ENCODE measurements at regions not wholly inside any gene's neighbourhood (a gene's known extent, or its start where the extent isn't known, plus 50 kb on each side); places are given as distances from the start of the nearest gene placed in this dataset.

GRCh38 chr2:111626865-111627163, 257.2 kb downstream of the ANAPC1 start:
- Histone ChIP-seq H3K4me1 (ENCODE audit: control insufficient read depth, extremely low read depth, insufficient read depth, low read length) (no peaks in the 10 kb centered on the region), H3K27ac (ENCODE audit: insufficient read depth, low read depth, low read length) (no peak overlapping the region), H3K36me3 (ENCODE audit: control insufficient read depth in 2 of 2, extremely low read depth in 1 of 2, insufficient read depth in 2 of 2, low read length in 2 of 2) (no peaks in the 10 kb centered on the region), H3K4me3 (replicated peaks in 1 of 3; ENCODE audit: insufficient read depth in 1 of 3, low read depth in 1 of 3, low read length in 3 of 3) (no peak overlapping the region), H2AFZ (ENCODE audit: low read depth, low read length) (no peak overlapping the region), H3K27me3 (ENCODE audit: control insufficient read depth in 2 of 2, insufficient read depth in 2 of 2, low read length in 2 of 2) (peaks cover 4 to 10% of the 10 kb centered on the region in 2 experiments), H4K20me1 (replicated peaks; ENCODE audit: control insufficient read depth, extremely low read depth, insufficient read depth, low read length) (no peaks in the 10 kb centered on the region), H3K9me3 (replicated peaks; ENCODE audit: control insufficient read depth, insufficient read depth, low read length) (no peaks in the 10 kb centered on the region), H3K9ac (replicated peaks; ENCODE audit: extremely low read depth, insufficient read depth, low read length) (no peak overlapping the region), H3K79me2 (ENCODE audit: control insufficient read depth, insufficient read depth, low read length) (no peaks in the 10 kb centered on the region), H3K4me2 (ENCODE audit: insufficient read depth, low read length) (no peak overlapping the region), H3K9me1 (replicated peaks; ENCODE audit: control insufficient read depth, extremely low read depth, insufficient read depth, low read length) (no peaks in the 10 kb centered on the region)
- dilution Hi-C loops (cut with MboI; ENCODE audit: extremely low pct_ligation_motif_present, low sequenced_read_pairs), result no loop called here
- intact Hi-C loops (cut with micrococcal nuclease), result no loop called here
- ChIA-PET POLR2A (no interaction called here), CTCF (no interaction called here)
- no peak for DNase-seq (ENCODE audit: low read depth, low spot score)
- FAIRE-seq, result no peak
- TF ChIP-seq EZH2 (IDR thresholded peaks at IDR 0.05; ENCODE audit: borderline replicate concordance, low read depth, low read length, severe bottlenecking), result no peak
- TF ChIP-seq, protein P1, sequence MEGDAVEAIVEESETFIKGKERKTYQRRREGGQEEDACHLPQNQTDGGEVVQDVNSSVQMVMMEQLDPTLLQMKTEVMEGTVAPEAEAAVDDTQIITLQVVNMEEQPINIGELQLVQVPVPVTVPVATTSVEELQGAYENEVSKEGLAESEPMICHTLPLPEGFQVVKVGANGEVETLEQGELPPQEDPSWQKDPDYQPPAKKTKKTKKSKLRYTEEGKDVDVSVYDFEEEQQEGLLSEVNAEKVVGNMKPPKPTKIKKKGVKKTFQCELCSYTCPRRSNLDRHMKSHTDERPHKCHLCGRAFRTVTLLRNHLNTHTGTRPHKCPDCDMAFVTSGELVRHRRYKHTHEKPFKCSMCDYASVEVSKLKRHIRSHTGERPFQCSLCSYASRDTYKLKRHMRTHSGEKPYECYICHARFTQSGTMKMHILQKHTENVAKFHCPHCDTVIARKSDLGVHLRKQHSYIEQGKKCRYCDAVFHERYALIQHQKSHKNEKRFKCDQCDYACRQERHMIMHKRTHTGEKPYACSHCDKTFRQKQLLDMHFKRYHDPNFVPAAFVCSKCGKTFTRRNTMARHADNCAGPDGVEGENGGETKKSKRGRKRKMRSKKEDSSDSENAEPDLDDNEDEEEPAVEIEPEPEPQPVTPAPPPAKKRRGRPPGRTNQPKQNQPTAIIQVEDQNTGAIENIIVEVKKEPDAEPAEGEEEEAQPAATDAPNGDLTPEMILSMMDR (IDR thresholded peaks at IDR 0.05; ENCODE audit: extremely low read depth in 1 of 2, insufficient read depth in 1 of 2, low read depth in 1 of 2, low read length in 2 of 2), result no peak
- TF ChIP-seq JUN (IDR thresholded peaks at IDR 0.05; ENCODE audit: borderline replicate concordance, insufficient read depth, insufficient read length, low read depth), result no peak
- TF ChIP-seq MAX (IDR thresholded peaks at IDR 0.05; ENCODE audit: insufficient read depth, insufficient read length), result no peak
- TF ChIP-seq MYC (IDR thresholded peaks at IDR 0.05; ENCODE audit: low read depth, low read length), result no peak
- TF ChIP-seq FOS (IDR thresholded peaks at IDR 0.05; ENCODE audit: borderline replicate concordance, insufficient read depth, low read length), result no peak
- TF ChIP-seq GATA2 (IDR thresholded peaks at IDR 0.05; ENCODE audit: insufficient read depth, insufficient read length, low read depth, low read length), result no peak
- TF ChIP-seq POLR2A (IDR thresholded peaks at IDR 0.05; ENCODE audit: low read depth, low read length), result no peak
- no TSS peak for BruUV-seq (replicated peaks)
